HT-29 (cell line): ENCODE measurements at regions not wholly inside any gene's neighbourhood (a gene's known extent, or its start where the extent isn't known, plus 50 kb on each side); places are given as distances from the start of the nearest gene placed in this dataset.

Source experiments
- DNase-seq: peaks from one replicate; pipeline ENCODE4 v3.0.0-alpha.2; 2015; ENCODE audit warnings: low spot score

DNA sequence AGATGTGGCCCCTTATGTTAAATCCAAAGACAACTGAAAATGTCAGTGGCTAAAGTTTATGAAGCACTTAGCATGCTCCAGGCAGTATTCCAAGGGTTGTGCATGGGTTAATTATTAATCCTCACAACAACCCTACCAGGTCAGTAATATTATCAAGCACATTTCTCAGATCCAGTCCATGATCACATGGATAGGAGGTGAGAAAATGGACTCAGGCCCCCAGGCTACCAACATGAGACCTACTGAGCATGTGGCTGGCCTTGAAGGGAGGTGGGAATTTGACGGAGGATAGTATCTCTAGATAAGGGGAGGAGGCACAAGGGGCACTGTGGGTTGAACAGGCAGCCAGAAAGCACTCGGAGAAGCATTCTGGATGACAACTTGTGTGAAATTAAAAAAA lies 412.0 kb downstream of the MEIS1 start:
- DNase-seq: peak; percentile 60

GRCh38 chr2:66849153-66849755 lies 414.3 kb downstream of the MEIS1 start:
- DNase-seq: no peak

DNA sequence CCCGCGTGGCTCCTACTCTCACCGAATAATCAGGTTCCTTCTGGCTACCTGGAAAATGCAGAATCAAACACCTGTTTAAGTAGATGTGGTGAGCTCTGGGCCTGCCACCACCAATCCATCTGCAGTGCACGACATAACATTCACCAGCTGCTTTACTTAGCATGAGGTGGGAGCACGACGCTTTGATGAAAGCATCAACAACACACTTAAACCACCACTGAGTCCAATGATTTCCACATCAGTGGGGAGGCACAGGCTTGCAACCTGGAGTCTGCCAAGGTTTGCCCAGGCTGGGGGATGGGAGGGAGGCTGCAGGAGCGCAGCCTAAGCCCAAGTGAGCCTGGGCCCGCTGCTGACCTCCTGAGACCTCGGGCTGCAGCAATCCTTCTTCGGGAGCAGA lies 415.5 kb downstream of the MEIS1 start:
- DNase-seq: no peak

GRCh38 chr2:66851449-66851872 lies 416.5 kb downstream of the MEIS1 start:
- no peak for DNase-seq

DNA sequence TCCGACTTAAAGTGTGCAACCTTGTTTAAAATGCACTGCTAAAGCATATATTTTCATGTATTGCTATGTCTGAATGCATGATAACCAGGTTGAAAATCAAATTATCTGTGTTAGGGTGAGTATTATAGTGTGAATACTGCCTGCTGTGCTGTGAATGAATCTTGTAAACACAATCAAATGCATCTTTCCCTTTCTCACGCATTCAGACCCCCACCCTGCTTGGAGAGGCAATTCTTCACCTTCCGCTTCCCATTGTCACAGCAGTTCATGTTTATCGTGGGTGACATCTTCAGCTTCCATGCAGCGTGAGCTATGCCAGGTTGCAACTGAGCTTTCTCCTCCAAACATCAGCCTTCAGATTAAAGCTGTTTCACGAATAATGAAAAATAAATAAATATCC lies 418.0 kb downstream of the MEIS1 start:
- no peak for DNase-seq

DNA sequence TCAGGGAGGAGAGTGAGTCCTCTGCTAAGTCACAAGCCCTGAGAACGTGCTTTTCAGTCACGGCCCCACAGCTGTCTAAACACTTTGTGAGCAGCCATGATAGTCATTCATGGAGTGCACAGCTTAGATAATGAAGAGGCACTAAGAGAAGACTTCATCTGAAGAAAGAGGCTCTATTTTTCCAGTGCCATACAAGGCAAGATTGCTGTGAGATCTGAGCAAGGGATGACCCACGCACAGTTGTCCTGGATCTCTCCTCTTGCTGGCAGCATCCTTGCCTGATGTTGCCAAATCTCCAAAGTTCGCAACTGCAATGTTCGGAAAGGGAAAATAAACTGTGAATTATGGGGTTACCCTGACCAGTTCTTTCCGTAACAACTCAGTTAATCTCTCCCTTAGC lies 418.7 kb downstream of the MEIS1 start:
- DNase-seq: no peak

- no peak for DNase-seq
Measured at GRCh38 chr2:66854298-66854697, 419.4 kb downstream of the MEIS1 start.

- no peak for DNase-seq
Measured at GRCh38 chr2:66862885-66863650, 428.1 kb downstream of the MEIS1 start.

GRCh38 chr2:66865161-66865560 lies 430.2 kb downstream of the MEIS1 start:
- no peak for DNase-seq

DNA sequence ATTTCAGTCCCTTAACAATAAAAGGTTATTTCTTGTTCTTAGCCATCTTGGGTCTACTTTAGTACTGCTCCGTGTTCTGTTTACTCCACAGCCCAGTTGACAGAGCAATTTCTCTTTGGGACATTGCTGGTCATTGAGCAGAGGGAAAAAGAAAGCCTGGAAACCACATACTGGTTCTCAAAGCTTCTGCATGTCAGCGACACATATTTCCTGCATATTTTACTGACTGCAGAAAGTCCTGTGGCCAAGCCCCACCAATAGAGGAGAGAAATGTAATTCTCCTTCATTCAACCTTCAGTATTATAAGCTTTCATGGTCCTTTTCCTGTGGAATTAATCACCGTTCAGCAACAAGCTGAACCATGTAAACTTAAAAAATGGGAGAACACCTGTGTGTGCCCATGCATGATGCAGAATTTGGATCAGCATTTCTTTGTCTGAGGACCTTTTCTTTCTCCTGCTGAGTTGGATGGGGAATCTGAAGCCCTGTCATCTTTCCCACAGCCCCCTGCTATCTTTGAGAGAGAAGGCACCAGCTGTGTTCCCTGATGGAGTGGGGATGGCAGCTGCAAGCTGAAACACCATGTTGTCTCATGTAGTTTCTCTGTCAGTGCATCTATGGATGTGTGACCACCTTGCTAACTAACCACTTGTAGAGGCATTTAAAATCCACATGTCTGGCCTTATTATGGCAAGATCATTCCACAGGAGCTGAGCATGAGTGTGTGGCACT lies 431.6 kb downstream of the MEIS1 start:
- no peak for DNase-seq

GRCh38 chr2:66867063-66867441 lies 432.1 kb downstream of the MEIS1 start:
- no peak for DNase-seq

DNA sequence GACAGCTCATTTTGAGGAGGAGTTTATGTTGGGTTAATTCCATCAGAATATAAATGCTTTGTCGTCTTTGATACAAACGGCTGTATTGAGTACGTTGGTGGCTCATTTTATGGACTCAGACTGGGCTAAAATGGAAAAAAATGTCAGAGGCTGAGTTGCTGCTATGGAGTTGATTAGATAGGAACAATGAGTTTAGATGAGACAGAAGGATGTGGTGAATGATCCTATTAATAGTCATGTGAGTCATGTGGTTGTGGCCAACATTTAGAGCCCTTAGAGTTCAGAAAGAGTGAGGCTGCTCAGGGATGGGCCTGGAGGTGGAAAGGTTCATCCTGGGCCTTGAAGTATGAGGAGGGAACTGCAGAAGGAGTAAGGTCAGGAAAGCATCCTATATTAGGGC lies 434.2 kb downstream of the MEIS1 start:
- DNase-seq: no peak

GRCh38 chr2:66872081-66872985 lies 437.4 kb downstream of the MEIS1 start:
- DNase-seq: peak; percentile 8

GRCh38 chr2:66872986-66873754 lies 438.2 kb downstream of the MEIS1 start:
- DNase-seq: no peak

- DNase-seq: no peak
Measured at GRCh38 chr2:66874411-66874810, 439.5 kb downstream of the MEIS1 start.

DNA sequence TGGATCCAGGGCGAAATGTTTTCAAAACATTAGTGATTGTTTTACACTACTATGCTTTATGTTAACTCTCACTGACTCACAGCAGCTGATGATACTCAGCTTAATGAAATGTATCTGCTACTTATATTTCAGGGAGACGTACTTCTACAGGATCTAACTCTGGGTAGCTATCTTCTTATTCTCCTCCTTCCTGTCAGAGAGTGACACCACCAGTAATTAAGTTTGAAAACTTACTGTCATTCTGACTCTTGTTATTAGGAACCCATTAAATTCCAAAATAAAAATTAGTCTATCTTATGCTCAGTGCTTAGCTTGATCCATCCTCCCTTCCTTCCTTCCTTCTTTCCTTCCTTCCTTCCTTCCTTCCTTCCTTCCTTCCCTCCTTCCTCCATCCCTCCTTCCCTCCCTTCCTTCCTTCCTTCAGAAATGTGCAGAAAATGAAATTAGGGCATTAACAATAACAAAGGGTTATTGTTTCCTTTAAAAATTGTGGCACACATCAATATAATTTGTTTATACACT lies 441.1 kb downstream of the MEIS1 start:
- no peak for DNase-seq

GRCh38 chr2:66885775-66886383 lies 451.0 kb downstream of the MEIS1 start:
- DNase-seq: no peak

DNA sequence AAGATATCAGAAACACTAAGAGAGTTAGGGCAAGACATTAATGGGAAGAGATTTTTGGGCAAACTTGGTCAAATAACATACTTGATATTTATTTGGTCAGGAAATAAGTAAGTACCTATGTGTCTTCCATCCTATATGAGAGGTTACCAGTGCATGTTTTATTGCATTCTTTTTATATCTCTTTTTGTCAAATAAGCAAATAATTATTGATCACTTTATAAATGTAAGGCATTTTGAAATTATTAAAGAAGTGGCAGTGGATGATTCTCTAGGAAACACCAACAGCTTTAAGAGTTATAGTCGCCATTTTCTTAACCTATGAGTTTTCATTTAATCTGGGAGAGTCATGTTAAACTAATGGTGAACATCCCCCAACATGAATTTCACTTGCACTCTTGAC lies 453.3 kb downstream of the MEIS1 start:
- DNase-seq: no peak

DNA sequence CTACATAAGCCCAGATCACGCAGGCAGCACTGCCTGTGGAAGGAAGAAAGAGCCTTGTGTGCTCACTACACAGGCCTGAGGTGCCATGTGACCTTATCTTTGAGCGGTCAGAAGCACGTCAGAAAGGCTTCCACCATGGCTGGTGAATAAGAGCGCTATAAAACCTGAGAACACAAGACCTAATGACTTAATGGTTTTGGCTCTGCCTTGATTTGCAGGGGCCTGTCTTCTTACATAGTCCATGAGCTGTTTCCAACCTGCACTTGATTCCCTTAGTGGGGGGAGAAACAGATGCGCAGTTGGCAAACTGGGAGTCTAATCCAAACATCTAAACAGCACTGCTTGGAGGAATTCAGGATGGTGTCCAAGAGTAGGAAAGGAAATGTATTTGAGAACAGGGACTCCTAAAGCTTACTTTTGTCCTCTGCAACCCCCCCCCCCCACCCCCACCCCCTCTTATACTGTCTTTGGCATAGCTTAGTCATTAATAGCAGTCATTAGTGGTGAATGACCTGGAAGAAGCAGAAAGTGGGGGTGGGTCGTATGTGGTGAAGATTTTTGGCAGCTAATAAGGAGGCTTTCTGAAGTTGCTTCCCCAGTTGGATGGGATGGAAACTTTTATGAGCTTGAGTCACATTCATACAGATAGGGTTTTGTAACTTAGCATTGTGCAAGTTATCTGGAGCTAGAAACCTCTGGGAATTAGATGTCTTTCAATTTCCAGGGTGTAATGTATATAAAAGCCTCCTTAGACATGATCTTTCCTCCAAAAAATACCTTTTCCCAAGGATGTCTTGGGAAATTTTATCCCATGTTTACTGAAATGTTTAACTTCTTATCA lies 454.1 kb downstream of the MEIS1 start:
- DNase-seq: peak; percentile 36

DNA sequence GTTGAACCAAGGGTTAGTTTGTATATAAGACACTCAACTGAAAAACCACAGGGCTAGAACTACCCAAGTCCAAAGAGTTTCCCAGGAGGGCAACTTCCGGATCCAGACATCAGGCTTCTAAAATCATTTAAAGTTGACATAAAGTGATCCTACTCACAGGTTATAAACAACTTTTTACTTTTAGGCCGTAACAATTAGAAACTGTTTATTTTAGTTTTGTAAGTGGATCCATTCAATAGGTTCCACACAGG lies 454.6 kb downstream of the MEIS1 start:
- DNase-seq: no peak
